K562 (cell line): ENCODE measurements at regions not wholly inside any gene's neighbourhood (a gene's known extent, or its start where the extent isn't known, plus 50 kb on each side); places are given as distances from the start of the nearest gene placed in this dataset.

Experiments used
- ATAC-seq: fragments of 200-7000 bp; cut with Tn5 transposase; 3 replicates; pipeline ENCODE4 v1.9.1; 2020; ENCODE audit warnings: moderate library complexity
- BruUV-seq: library from RNA; stranded (reverse); fragments of 400-500 nt; replicated peaks from 2 replicates; lab custom pipeline; 2021; lab: Mats Ljungman, UMichigan
- CTCF ChIA-PET: fragments of 300-600 bp; formaldehyde crosslinking; extraction: SDS; loops from one replicate; lab custom pipeline; 2021; ENCODE audit warnings: low intra/inter-chr PET ratio; lab: Yijun Ruan, JAX
- POLR2A ChIA-PET: fragments of 300-600, 350-650 bp; sonication (Branson Sonifier 250); formaldehyde crosslinking; extraction: SDS; loops from one replicate; lab custom pipeline; 2021; ENCODE audit warnings: antibody characterized with exemption, inconsistent platforms; lab: Yijun Ruan, JAX
- DNase-seq, 4 experiments: peaks; one replicate each; pipeline versions ENCODE4 v3.0.0 to v3.0.0-alpha.2; 2011 to 2018; ENCODE audit warnings: low spot score in 3 of 4, mixed read lengths in 3 of 4; ENCODE audit errors: extremely low read depth in 1 of 4
- FAIRE-seq: peaks from 2 replicates; lab custom pipeline; 2011; peaks lifted over from hg19 to GRCh38; lab: Jason Lieb, UNC
- H2AFZ ChIP-seq: 2 replicates; pipeline ENCODE4 v1.6.0; 2011; ENCODE audit warnings: low read depth, low read length, control low read depth, inconsistent platforms
- H3K27ac ChIP-seq: fragments of 200-600 bp; 3 replicates; pipeline ENCODE4 v1.8.0; 2011; ENCODE audit warnings: low read depth, mild to moderate bottlenecking, control low read depth, inconsistent platforms, low read length, moderate library complexity, mixed read lengths; ENCODE audit errors: extremely low read depth
- H3K27me3 ChIP-seq, 2 experiments: fragments of 300-600 bp in 1 of 2; 2 replicates in 1 of 2; 3 replicates in 1 of 2; pipeline versions ENCODE4 v1.6.0 to v1.8.0; 2011; ENCODE audit warnings: inconsistent platforms in 2 of 2, low read length in 2 of 2, mild to moderate bottlenecking in 1 of 2, mixed read lengths in 1 of 2, moderate library complexity in 1 of 2; ENCODE audit not compliant: control insufficient read depth in 2 of 2, insufficient read depth in 2 of 2
- H3K36me3 ChIP-seq: fragments of 300-600 bp; 3 replicates; pipeline ENCODE4 v1.8.0; 2011; ENCODE audit warnings: mild to moderate bottlenecking, low read length, inconsistent platforms; ENCODE audit not compliant: control insufficient read depth, insufficient read depth
- H3K4me1 ChIP-seq, 2 experiments: fragments of 200-600 bp in 1 of 2; replicated peaks in 1 of 2; 2 replicates in 1 of 2; 3 replicates in 1 of 2; pipeline versions ENCODE4 v1.5.1 to v1.8.0; 2011; ENCODE audit warnings: inconsistent platforms in 2 of 2, low read length in 2 of 2, mild to moderate bottlenecking in 1 of 2, mixed read lengths in 1 of 2, moderate library complexity in 1 of 2; ENCODE audit not compliant: control insufficient read depth in 2 of 2, insufficient read depth in 2 of 2
- H3K4me2 ChIP-seq: 2 replicates; pipeline ENCODE4 v1.6.1; 2011; ENCODE audit warnings: low read length, control low read depth, inconsistent platforms, mixed read lengths; ENCODE audit not compliant: insufficient read depth
- H3K4me3 ChIP-seq: fragments of 200-600 bp; sonication (generic), shearing (Covaris generic); 2 replicates; pipeline ENCODE4 v1.5.1; 2016; ENCODE audit warnings: control low read depth, inconsistent platforms
- H3K79me2 ChIP-seq: fragments of 200-600 bp; 3 replicates; pipeline ENCODE4 v1.8.0; 2011; ENCODE audit warnings: low read length, inconsistent platforms; ENCODE audit not compliant: control insufficient read depth, insufficient read depth
- H3K9ac ChIP-seq, 2 experiments: 2 replicates each; pipeline versions ENCODE4 v1.6.0 to v1.6.1; 2011; ENCODE audit warnings: low read depth in 2 of 2, low read length in 2 of 2, control low read depth in 1 of 2, inconsistent platforms in 1 of 2, mild to moderate bottlenecking in 1 of 2, mixed read lengths in 1 of 2; ENCODE audit not compliant: insufficient read depth in 1 of 2
- H3K9me1 ChIP-seq: one replicate; pipeline ENCODE4 v1.6.0; 2011; ENCODE audit warnings: inconsistent platforms, mild to moderate bottlenecking, low read length, moderate library complexity; ENCODE audit not compliant: control insufficient read depth, insufficient read depth
- H3K9me3 ChIP-seq: replicated peaks from 2 replicates; pipeline ENCODE4 v1.5.1; 2011; ENCODE audit warnings: low read depth, low read length, inconsistent platforms; ENCODE audit not compliant: control insufficient read depth, insufficient read depth
- H4K20me1 ChIP-seq: replicated peaks from 2 replicates; pipeline ENCODE4 v1.6.1; 2011; ENCODE audit warnings: low read length, inconsistent platforms, mixed read lengths; ENCODE audit not compliant: control insufficient read depth, insufficient read depth
- CREM ChIP-seq: IDR thresholded peaks from 2 replicates; pipeline ENCODE4 v1.6.1; 2014; ENCODE audit warnings: antibody characterized with exemption, low read depth
- DMBX1 ChIP-seq: fragments of 250-450 bp; sonication (Bioruptor Pico); IDR thresholded peaks from 2 replicates; pipeline ENCODE4 v1.8.0; 2022; ENCODE audit warnings: inconsistent platforms, mild to moderate bottlenecking, moderate library complexity, borderline replicate concordance
- DPF2 ChIP-seq: fragments of 450-650 bp; IDR thresholded peaks from 2 replicates; pipeline ENCODE4 v1.6.1; 2016
- FOXA1 ChIP-seq: fragments of 450-650 bp; IDR thresholded peaks from 2 replicates; pipeline ENCODE4 v1.6.1; 2016; ENCODE audit warnings: mild to moderate bottlenecking, borderline replicate concordance
- MAFF ChIP-seq: IDR thresholded peaks from 2 replicates; pipeline ENCODE4 v1.6.1; 2012; ENCODE audit warnings: low read length, improper control_type of control experiment
- MYNN ChIP-seq, 2 experiments: sonication (generic); formaldehyde crosslinking in 1 of 2; IDR thresholded peaks; 2 replicates each; pipeline versions ENCODE4 v1.5.0 to v1.6.1; 2016 to 2020; ENCODE audit warnings: antibody characterized with exemption in 1 of 2, missing genetic modification reagents in 1 of 2
- NR2C1 ChIP-seq, 2 experiments: fragments of 450-650 bp; IDR thresholded peaks; 2 replicates each; pipeline ENCODE4 v1.6.1; 2017; ENCODE audit warnings: mild to moderate bottlenecking in 2 of 2, antibody characterized with exemption in 1 of 2, inconsistent platforms in 1 of 2, missing compliant biosample characterization in 1 of 2, missing genetic modification characterization in 1 of 2
- PHF20 ChIP-seq: fragments of 450-650 bp; IDR thresholded peaks from 2 replicates; pipeline ENCODE4 v1.6.1; 2018; ENCODE audit not compliant: partially characterized antibody
- PHF8 ChIP-seq: fragments of 200-600 bp; sonication (generic); IDR thresholded peaks from 2 replicates; pipeline ENCODE4 v1.6.1; 2012; ENCODE audit warnings: mixed run types, mild to moderate bottlenecking, inconsistent platforms, low read length, moderate library complexity, borderline replicate concordance
- PREB ChIP-seq: sonication (generic); formaldehyde crosslinking; IDR thresholded peaks from 2 replicates; pipeline ENCODE4 v1.8.1; 2023; ENCODE audit warnings: mild to moderate bottlenecking, missing genetic modification reagents
- RNF2 ChIP-seq: sonication (generic); IDR thresholded peaks from 2 replicates; pipeline ENCODE4 v1.6.1; 2016
- ZNF518B ChIP-seq: fragments of 250-450 bp; sonication (Bioruptor Pico); IDR thresholded peaks from 2 replicates; pipeline ENCODE4 v1.5.0; 2021; ENCODE audit warnings: mild to moderate bottlenecking, moderate library complexity
- ZNF584 ChIP-seq: fragments of 200-800 bp; sonication (Bioruptor generic); IDR thresholded peaks from 2 replicates; pipeline ENCODE4 v1.6.1; 2016; ENCODE audit warnings: low read depth, mild to moderate bottlenecking, missing genetic modification characterization, missing compliant biosample characterization
- WGBS: fragments of 100-300 bp; shearing (Covaris generic); methylation state at CpG from one replicate; pipeline ENCODE4 v1.1.6; 2016; ENCODE audit warnings: low coverage, mixed read lengths; ENCODE audit not compliant: insufficient coverage; ENCODE audit errors: missing lambda C conversion rate; 5-methylcytosine and 5-hydroxymethylcytosine counted together
- in situ Hi-C: fragments of 300-500 bp; cut with MboI; formaldehyde crosslinking; loops from 4 replicates; pipeline ENCODE4 v1.15.0; 2018; ENCODE audit warnings: inconsistent platforms, mixed read lengths
- intact Hi-C: fragments of 100-400 bp; cut with micrococcal nuclease; formaldehyde crosslinking; loops from 2 replicates; pipeline ENCODE4 v1.14.2; 2022
- TF ChIP-seq, protein P1 (sequence below): fragments of 450-650 bp; IDR thresholded peaks from 2 replicates; pipeline ENCODE4 v1.6.1; 2016; ENCODE audit warnings: low read depth, mild to moderate bottlenecking, moderate library complexity
- TF ChIP-seq, protein P2 (sequence below): sonication (generic); formaldehyde crosslinking; IDR thresholded peaks from 2 replicates; pipeline ENCODE4 v1.8.0; 2022; ENCODE audit warnings: missing genetic modification reagents, mild to moderate bottlenecking, borderline replicate concordance
- TF ChIP-seq, protein P3 (sequence below): sonication (generic); formaldehyde crosslinking; IDR thresholded peaks from 2 replicates; pipeline ENCODE4 v1.8.1; 2022; ENCODE audit warnings: missing genetic modification reagents

DNA sequence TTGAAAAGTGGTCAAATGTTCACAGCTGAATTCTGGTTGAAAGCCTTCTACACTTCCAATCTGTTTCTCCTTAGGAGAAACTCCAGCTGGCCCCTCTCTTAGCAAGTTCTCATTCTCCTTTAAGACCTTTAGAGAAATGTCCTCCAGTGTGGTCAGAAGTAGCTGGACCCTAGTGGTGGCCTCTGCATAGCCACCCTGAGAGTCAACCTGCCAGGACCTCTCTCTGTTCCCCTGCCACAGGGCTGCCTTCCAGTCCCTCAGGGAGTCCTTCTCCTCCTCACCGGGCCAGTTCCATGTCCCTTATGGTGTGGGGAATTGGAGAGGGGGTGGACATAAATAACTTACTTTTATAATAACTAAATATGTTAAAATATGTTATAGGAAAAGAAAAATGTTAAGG lies 200.9 kb upstream of the PKDCC start:
- 0% methylated on average over 1 of the region's 1 CpG for WGBS
- TF ChIP-seq FOXA1 (no peak), NR2C1 (IDR thresholded peaks at IDR 0.05) (no peak), NR2C1 (tag; IDR thresholded peaks at IDR 0.05) (no peak), PREB (CRISPR knock-in tag) (no peak), PHF8 (no peak), RNF2 (no peak), PHF20 (no peak), MYNN (IDR thresholded peaks at IDR 0.05) (no peak), MYNN (CRISPR knock-in tag; IDR thresholded peaks at IDR 0.05) (no peak), ZNF518B (CRISPR knock-in tag) (no peak), MAFF (no peak), ZNF584 (no peak), DMBX1 (no peak), CREM (no peak), DPF2 (no peak)
- TF ChIP-seq, protein P1, sequence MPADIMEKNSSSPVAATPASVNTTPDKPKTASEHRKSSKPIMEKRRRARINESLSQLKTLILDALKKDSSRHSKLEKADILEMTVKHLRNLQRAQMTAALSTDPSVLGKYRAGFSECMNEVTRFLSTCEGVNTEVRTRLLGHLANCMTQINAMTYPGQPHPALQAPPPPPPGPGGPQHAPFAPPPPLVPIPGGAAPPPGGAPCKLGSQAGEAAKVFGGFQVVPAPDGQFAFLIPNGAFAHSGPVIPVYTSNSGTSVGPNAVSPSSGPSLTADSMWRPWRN = no peak
- TF ChIP-seq, protein P2, sequence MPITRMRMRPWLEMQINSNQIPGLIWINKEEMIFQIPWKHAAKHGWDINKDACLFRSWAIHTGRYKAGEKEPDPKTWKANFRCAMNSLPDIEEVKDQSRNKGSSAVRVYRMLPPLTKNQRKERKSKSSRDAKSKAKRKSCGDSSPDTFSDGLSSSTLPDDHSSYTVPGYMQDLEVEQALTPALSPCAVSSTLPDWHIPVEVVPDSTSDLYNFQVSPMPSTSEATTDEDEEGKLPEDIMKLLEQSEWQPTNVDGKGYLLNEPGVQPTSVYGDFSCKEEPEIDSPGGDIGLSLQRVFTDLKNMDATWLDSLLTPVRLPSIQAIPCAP (CRISPR knock-in tag) = no peak
- TF ChIP-seq, protein P3, sequence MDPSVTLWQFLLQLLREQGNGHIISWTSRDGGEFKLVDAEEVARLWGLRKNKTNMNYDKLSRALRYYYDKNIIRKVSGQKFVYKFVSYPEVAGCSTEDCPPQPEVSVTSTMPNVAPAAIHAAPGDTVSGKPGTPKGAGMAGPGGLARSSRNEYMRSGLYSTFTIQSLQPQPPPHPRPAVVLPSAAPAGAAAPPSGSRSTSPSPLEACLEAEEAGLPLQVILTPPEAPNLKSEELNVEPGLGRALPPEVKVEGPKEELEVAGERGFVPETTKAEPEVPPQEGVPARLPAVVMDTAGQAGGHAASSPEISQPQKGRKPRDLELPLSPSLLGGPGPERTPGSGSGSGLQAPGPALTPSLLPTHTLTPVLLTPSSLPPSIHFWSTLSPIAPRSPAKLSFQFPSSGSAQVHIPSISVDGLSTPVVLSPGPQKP = no peak
- no TSS peak for BruUV-seq
- ChIA-PET CTCF (no interaction called here), POLR2A (no interaction called here)
- Histone ChIP-seq H3K79me2 (no peaks in the 10 kb centered on the region), H4K20me1 (no peaks in the 10 kb centered on the region), H3K9ac (no peak overlapping the region), H3K4me1 (no peaks in the 10 kb centered on the region), H3K27ac (no peak overlapping the region), H3K4me3 (no peak overlapping the region), H3K9me1 (no peaks in the 10 kb centered on the region), H3K36me3 (no peaks in the 10 kb centered on the region), H2AFZ (no peak overlapping the region), H3K4me2 (no peak overlapping the region), H3K27me3 (no peaks in the 10 kb centered on the region; a peak in 1 of 5 replicates), H3K9me3 (no peaks in the 10 kb centered on the region)
- DNase-seq (no peak), FAIRE-seq (no peak), ATAC-seq (peak; percentile 34; the same call in 1 of the 3 replicates)
- intact Hi-C loops (no loop called here), in situ Hi-C loops (no loop called here)
